Astrocyte (in vitro differentiated cells and primary cell): ENCODE measurements at regions not wholly inside any gene's neighbourhood (a gene's known extent, or its start where the extent isn't known, plus 50 kb on each side); places are given as distances from the start of the nearest gene placed in this dataset.

ENCODE experiments used
- EZH2 ChIP-seq: IDR thresholded peaks from 2 replicates; pipeline ENCODE4 v1.6.1; 2012; ENCODE audit warnings: mild to moderate bottlenecking, low read length, inconsistent platforms; ENCODE audit not compliant: insufficient read depth
- TF ChIP-seq, protein P1 (sequence below): IDR thresholded peaks from 2 replicates; pipeline ENCODE4 v1.5.1; 2011; ENCODE audit warnings: low read depth, mild to moderate bottlenecking, inconsistent platforms, low read length, moderate library complexity; ENCODE audit not compliant: insufficient read depth

DNA sequence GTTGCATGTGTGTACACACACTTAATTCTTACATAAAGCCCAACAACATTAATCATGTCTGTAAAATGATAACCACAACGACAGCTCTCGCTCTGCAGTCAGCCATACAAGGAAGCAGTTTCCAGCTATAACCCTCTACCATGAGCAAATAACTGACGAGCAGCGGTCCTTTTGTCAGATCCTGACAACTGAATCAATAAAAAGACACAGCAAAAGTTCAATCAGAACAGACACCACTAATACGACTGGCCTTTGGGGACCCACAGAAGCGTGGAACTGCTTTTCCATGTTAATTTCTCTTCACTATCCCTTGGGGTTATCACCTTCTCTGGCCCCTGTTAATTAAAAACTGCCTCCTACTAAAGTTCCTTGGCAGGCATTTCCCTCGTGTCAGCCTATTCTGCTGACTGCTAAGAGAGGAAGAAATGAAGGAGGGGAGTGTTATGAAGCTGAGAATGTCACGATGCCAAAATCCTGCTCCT is 722.8 kb upstream of the GRAMD2B start:
- TF ChIP-seq, protein P1, sequence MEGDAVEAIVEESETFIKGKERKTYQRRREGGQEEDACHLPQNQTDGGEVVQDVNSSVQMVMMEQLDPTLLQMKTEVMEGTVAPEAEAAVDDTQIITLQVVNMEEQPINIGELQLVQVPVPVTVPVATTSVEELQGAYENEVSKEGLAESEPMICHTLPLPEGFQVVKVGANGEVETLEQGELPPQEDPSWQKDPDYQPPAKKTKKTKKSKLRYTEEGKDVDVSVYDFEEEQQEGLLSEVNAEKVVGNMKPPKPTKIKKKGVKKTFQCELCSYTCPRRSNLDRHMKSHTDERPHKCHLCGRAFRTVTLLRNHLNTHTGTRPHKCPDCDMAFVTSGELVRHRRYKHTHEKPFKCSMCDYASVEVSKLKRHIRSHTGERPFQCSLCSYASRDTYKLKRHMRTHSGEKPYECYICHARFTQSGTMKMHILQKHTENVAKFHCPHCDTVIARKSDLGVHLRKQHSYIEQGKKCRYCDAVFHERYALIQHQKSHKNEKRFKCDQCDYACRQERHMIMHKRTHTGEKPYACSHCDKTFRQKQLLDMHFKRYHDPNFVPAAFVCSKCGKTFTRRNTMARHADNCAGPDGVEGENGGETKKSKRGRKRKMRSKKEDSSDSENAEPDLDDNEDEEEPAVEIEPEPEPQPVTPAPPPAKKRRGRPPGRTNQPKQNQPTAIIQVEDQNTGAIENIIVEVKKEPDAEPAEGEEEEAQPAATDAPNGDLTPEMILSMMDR, result no peak
- no peak for TF ChIP-seq EZH2
